Smooth muscle cell (in vitro differentiated cells): ENCODE measurements at regions not wholly inside any gene's neighbourhood (a gene's known extent, or its start where the extent isn't known, plus 50 kb on each side); places are given as distances from the start of the nearest gene placed in this dataset.
"Not testable (repeated sequence)": the region's sequence is repeated elsewhere in the genome, so short reads cannot be mapped to it uniquely, and the experiment has no call there.

Source experiments
- DNase-seq: peaks from one replicate; lab custom pipeline; 2025; ENCODE audit not compliant: unreplicated experiment; lab: John Stamatoyannopoulos, UW
- H2AFZ ChIP-seq: fragments of 200-600 bp; sonication (generic); 2 replicates; pipeline ENCODE4 v1.6.0; 2016; ENCODE audit warnings: antibody characterized with exemption, low read depth, mild to moderate bottlenecking
- H3F3A ChIP-seq: fragments of 200-600 bp; sonication (generic); 2 replicates; pipeline ENCODE4 v1.6.0; 2017; ENCODE audit warnings: antibody characterized with exemption, low read depth
- H3K27ac ChIP-seq: fragments of 200-600 bp; sonication (generic); 2 replicates; pipeline ENCODE4 v1.5.1; 2016; ENCODE audit warnings: low read depth, mild to moderate bottlenecking
- H3K27me3 ChIP-seq: fragments of 200-600 bp; sonication (generic); 2 replicates; pipeline ENCODE4 v1.6.1; 2016; ENCODE audit warnings: low read depth, mild to moderate bottlenecking
- H3K36me3 ChIP-seq: fragments of 200-600 bp; sonication (generic); 2 replicates; pipeline ENCODE4 v1.5.1; 2016; ENCODE audit warnings: low read depth
- H3K4me1 ChIP-seq: fragments of 200-600 bp; sonication (generic); 2 replicates; pipeline ENCODE4 v1.5.1; 2016; ENCODE audit warnings: low read depth
- H3K4me2 ChIP-seq: fragments of 200-600 bp; sonication (generic); 2 replicates; pipeline ENCODE4 v1.6.0; 2016; ENCODE audit warnings: mild to moderate bottlenecking
- H3K4me3 ChIP-seq: fragments of 200-600 bp; sonication (generic); 2 replicates; pipeline ENCODE4 v1.5.1; 2016; ENCODE audit warnings: mild to moderate bottlenecking
- H3K79me2 ChIP-seq: fragments of 200-600 bp; sonication (generic); 2 replicates; pipeline ENCODE4 v1.6.0; 2016; ENCODE audit warnings: low read depth, mild to moderate bottlenecking
- H3K9ac ChIP-seq: fragments of 200-600 bp; sonication (generic); 2 replicates; pipeline ENCODE4 v1.6.0; 2016; ENCODE audit warnings: low read depth
- H3K9me3 ChIP-seq: fragments of 200-600 bp; sonication (generic); replicated peaks from 2 replicates; pipeline ENCODE4 v1.5.1; 2016; ENCODE audit warnings: low read depth
- H4K20me1 ChIP-seq: fragments of 200-600 bp; sonication (generic); 2 replicates; pipeline ENCODE4 v1.6.0; 2016; ENCODE audit warnings: low read depth
- CTCF ChIP-seq: fragments of 200-600 bp; sonication (generic); IDR thresholded peaks from 2 replicates; pipeline ENCODE4 v1.5.1; 2017; ENCODE audit warnings: borderline replicate concordance, mild to moderate bottlenecking, antibody characterized with exemption; ENCODE audit not compliant: insufficient read depth, poor library complexity, severe bottlenecking
- WGBS: methylation state at CpG from one replicate; pipeline ENCODE4 v1.1.7; 2016; ENCODE audit warnings: low lambda C conversion rate; 5-methylcytosine and 5-hydroxymethylcytosine counted together

DNA sequence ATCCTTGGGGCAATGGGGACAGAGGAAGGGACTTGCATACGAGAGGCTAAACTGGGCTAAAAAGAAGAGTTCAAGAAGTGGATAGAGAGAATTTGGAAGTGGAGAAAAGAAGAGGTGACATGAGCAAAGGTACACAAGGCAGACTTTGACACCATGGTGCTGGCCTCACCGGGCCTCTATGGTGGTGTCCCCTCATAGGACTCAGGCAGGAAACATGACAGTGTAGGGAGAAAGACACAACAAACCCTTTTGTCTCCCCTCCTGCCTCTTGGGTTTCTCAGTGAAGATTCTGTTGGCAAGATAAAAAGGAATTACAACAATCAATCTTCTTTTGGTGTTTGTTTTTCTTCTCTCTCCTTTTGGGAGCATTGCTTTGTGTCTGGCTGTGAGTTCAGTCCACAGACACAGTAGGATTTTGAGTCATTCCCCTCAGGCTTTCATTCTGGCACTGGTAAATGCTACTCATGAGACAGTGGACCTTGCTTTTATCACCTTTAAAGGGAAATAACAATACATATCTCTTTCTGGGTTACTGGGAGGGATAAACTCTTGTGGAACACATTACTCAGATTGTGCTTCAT is 827.7 kb downstream of the TNS3 start:
- DNase-seq: no peak
- H3K27ac ChIP-seq: peak overlapping the region; percentile 80
- H3K36me3 ChIP-seq: no peaks in the 10 kb centered on the region
- no peaks in the 10 kb centered on the region for H4K20me1 ChIP-seq
- H3K9me3 ChIP-seq: no peaks in the 10 kb centered on the region
- WGBS: 52% methylated on average over 2 of the region's 2 CpGs
- no peaks in the 10 kb centered on the region for H3K27me3 ChIP-seq
- peak overlapping the region; percentile 9 for H3K4me2 ChIP-seq
- peaks cover 21% of the 10 kb centered on the region for H3F3A ChIP-seq
- H3K9ac ChIP-seq: peak overlapping the region; percentile 35
- TF ChIP-seq CTCF: no peak
- H3K4me1 ChIP-seq: no peaks in the 10 kb centered on the region
- no peak overlapping the region for H3K4me3 ChIP-seq
- no peaks in the 10 kb centered on the region for H3K79me2 ChIP-seq
- peak overlapping the region; percentile 35 for H2AFZ ChIP-seq

DNA sequence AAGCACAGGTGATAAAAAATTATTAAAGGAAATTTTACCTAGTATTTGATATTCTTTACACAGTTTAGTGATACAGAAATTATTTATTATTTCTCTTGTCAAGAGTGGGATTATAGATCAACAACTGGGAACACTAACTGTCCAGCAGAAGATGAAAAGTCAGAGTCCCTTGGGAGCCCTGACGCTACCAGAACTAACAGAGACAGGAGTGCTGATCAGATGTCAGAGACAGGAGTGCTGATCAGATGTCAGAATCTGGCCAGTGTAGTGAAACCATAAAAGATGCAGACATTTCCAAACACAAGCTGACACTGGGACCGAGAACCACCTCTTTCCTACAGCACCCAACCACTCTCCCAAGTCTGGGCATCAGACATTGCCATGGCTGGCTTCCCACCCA is 828.2 kb downstream of the TNS3 start:
- Histone ChIP-seq H3K36me3 (no peaks in the 10 kb centered on the region), H3K27me3 (no peaks in the 10 kb centered on the region), H3K4me2 (peak overlapping the region; percentile 9), H3K79me2 (no peaks in the 10 kb centered on the region), H4K20me1 (no peaks in the 10 kb centered on the region), H3F3A (peaks cover 21% of the 10 kb centered on the region), H2AFZ (no peak overlapping the region), H3K9me3 (no peaks in the 10 kb centered on the region), H3K4me3 (no peak overlapping the region), H3K27ac (peak overlapping the region; percentile 80), H3K9ac (peak overlapping the region; percentile 35), H3K4me1 (no peaks in the 10 kb centered on the region)
- DNase-seq: no peak
- no peak for TF ChIP-seq CTCF
- 78% methylated on average over 2 of the region's 2 CpGs for WGBS

DNA sequence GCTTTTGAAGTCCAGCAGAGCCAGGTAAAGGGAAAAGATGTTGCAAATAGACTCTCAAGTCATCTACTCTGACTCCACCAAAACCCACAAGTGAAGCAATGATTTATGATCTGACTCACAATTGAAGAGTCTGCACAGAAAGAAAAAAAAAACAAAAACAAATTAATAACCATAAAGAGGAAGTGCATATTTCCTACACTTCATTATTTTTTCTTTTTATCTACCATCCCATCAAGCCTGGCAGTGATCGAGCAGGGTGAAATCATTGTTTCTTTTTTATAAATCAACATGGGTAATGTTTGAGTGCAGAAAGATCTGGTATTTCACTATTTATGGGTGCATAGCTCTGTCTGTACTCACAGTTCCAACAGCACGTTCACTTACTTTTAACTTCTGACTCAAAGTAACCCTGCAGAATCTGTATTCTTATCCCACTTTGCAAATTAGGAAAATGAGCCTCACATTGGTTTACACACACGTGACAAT is 829.0 kb downstream of the TNS3 start:
- Histone ChIP-seq H3K9me3 (no peaks in the 10 kb centered on the region), H3K27me3 (no peaks in the 10 kb centered on the region), H3K36me3 (no peaks in the 10 kb centered on the region), H3K79me2 (no peaks in the 10 kb centered on the region), H3K4me3 (no peak overlapping the region), H3K27ac (peak overlapping the region; percentile 80), H3K4me1 (no peaks in the 10 kb centered on the region), H3K9ac (no peak overlapping the region), H3F3A (peaks cover 21% of the 10 kb centered on the region), H2AFZ (no peak overlapping the region), H4K20me1 (no peaks in the 10 kb centered on the region), H3K4me2 (peak overlapping the region; percentile 49)
- DNase-seq: no peak
- WGBS: 17% methylated on average over 3 of the region's 3 CpGs
- TF ChIP-seq CTCF: no peak

DNA sequence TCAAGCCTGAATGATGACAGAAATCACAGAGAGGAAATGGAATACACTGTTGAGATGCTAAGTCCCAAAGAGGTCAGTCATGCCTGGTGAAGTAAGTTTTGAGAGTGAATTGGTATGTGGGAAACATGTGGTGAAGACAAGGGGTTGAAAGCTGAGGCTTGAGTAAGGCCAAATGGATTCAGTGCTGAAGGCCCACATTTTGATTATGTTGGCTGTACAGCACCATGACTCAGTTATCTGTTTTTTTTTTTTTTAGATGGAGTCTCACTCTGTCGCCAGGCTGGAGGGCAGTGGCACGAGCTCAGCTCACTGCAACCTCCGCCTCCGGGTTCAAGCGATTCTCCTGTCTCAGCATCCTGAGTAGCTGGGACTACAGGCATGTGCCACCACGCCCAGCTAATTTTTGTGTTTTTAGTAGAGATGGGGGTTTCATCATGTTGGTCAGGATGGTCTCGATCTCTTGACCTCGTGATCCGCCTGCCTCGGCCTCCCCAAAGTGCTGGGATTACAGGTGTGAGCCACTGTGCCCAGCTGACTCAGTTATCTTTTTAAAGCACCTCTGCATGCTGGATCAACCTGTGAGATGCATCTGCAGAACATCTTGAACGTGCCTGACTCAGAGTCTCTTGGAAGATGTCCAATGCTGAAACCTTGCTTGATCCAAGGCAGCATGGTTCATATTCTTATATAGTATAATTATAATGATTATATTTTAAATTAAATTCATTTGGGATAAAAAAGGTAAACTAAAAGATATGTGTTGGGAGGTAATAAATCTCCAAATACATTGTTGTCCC is 829.8 kb downstream of the TNS3 start:
- H3K4me2 ChIP-seq: peak overlapping the region; percentile 49
- peak overlapping the region; percentile 80 for H3K27ac ChIP-seq
- not testable (repeated sequence) for H3K27me3 ChIP-seq, H3K9ac ChIP-seq, H2AFZ ChIP-seq, H3K36me3 ChIP-seq, H4K20me1 ChIP-seq, DNase-seq, H3K4me1 ChIP-seq, H3K9me3 ChIP-seq, H3K79me2 ChIP-seq, H3K4me3 ChIP-seq
- 85% methylated on average over 11 of the region's 11 CpGs for WGBS
- H3F3A ChIP-seq: peaks cover 21% of the 10 kb centered on the region
